Osteoblast (primary cell): ENCODE measurements at regions not wholly inside any gene's neighbourhood (a gene's known extent, or its start where the extent isn't known, plus 50 kb on each side); places are given as distances from the start of the nearest gene placed in this dataset.
A peak's percentile ranks its signal among the peaks of the same experiment; 100 is the strongest.

Experiments used
- DNase-seq: peaks from one replicate; pipeline ENCODE4 v3.0.0; 2011; ENCODE audit warnings: low spot score, mixed read lengths; ENCODE audit not compliant: insufficient read length; ENCODE audit errors: missing footprints
- H2AFZ ChIP-seq: 2 replicates; pipeline ENCODE4 v1.6.0; 2011; ENCODE audit warnings: mild to moderate bottlenecking, low read length
- H3K27ac ChIP-seq: 2 replicates; pipeline ENCODE4 v1.5.1; 2011; ENCODE audit warnings: mild to moderate bottlenecking, low read depth, low read length, moderate library complexity
- H3K27me3 ChIP-seq: 2 replicates; pipeline ENCODE4 v1.6.0; 2012; ENCODE audit warnings: mild to moderate bottlenecking, control low read depth, inconsistent platforms, low read length, moderate library complexity; ENCODE audit not compliant: insufficient read depth
- H3K36me3 ChIP-seq: 2 replicates; pipeline ENCODE4 v1.5.1; 2011; ENCODE audit warnings: mild to moderate bottlenecking, low read length, control low read depth, moderate library complexity; ENCODE audit not compliant: insufficient read depth
- H3K4me1 ChIP-seq: 2 replicates; pipeline ENCODE4 v1.5.1; 2011; ENCODE audit warnings: mild to moderate bottlenecking, low read length, control low read depth, moderate library complexity; ENCODE audit not compliant: insufficient read depth
- H3K4me2 ChIP-seq: 2 replicates; pipeline ENCODE4 v1.6.0; 2011; ENCODE audit warnings: mild to moderate bottlenecking, low read length; ENCODE audit not compliant: insufficient read depth
- H3K4me3 ChIP-seq: fragments of 200-600 bp; sonication (generic); 3 replicates; pipeline ENCODE4 v1.5.1; 2012; ENCODE audit warnings: mild to moderate bottlenecking, low read length, inconsistent platforms; ENCODE audit not compliant: insufficient read depth
- H3K79me2 ChIP-seq: 2 replicates; pipeline ENCODE4 v1.6.0; 2012; ENCODE audit warnings: mild to moderate bottlenecking, low read length, control low read depth, inconsistent platforms; ENCODE audit not compliant: insufficient read depth
- H3K9me3 ChIP-seq: 2 replicates; pipeline ENCODE4 v1.5.1; 2011; ENCODE audit warnings: low read depth, low read length, control low read depth
- H4K20me1 ChIP-seq: 2 replicates; pipeline ENCODE4 v1.6.0; 2012; ENCODE audit warnings: mild to moderate bottlenecking, low read length, control low read depth; ENCODE audit not compliant: insufficient read depth
- CTCF ChIP-seq: IDR thresholded peaks from 2 replicates; pipeline ENCODE4 v1.5.1; 2011; ENCODE audit warnings: mild to moderate bottlenecking, low read depth, low read length, moderate library complexity; ENCODE audit errors: extremely low read depth

DNA sequence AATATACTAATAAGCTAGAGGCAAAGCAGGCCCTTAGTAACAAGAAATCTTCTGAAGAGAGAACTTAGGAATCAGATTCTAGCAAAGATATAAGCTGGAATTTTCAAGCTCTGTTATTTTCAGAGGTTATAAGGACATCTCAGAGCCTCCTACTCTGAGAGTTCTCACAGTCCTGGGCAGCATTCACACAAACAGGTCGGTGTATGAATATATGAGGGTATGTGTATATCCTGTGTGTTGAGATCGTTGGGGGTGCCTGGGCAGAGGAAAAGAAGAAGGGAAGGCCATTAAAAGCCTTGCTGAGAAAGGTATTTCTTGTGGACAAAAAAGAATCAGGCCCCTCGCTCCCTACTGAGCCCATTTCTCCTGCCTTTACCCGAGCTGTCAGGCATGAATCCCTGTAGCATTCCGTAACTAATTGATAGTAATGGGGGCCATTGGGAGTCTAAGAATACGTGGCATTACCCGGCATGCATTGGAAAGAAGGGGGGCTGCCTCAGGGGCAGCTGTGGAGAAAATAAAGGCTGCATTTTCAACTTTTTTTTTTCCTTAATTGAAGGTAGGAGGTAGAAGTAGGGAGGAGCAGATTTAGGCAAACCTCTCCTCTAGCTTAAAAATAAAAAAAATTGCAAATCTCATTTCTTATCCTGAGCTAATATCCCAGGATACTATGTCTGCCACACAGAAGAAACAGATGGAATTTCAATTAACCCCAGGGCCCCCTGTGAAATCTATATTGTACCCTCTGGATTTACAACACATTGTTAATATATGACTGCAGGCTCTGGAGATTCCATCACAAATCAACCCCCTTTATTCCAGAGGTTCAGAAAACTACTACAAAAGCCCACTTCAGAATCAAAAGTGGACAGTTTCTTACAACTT, 103.8 kb downstream of the GTPBP8 start:
- Histone ChIP-seq H3K9me3 (peaks cover under 1% of the 10 kb centered on the region), H3K4me1 (peaks cover 27% of the 10 kb centered on the region), H2AFZ (no peak overlapping the region), H3K4me3 (no peak overlapping the region), H3K27ac (no peak overlapping the region), H3K79me2 (no peaks in the 10 kb centered on the region), H3K27me3 (peaks cover 11% of the 10 kb centered on the region), H3K4me2 (no peak overlapping the region), H4K20me1 (no peaks in the 10 kb centered on the region), H3K36me3 (no peaks in the 10 kb centered on the region)
- TF ChIP-seq CTCF: no peak
- DNase-seq: no peak

DNA sequence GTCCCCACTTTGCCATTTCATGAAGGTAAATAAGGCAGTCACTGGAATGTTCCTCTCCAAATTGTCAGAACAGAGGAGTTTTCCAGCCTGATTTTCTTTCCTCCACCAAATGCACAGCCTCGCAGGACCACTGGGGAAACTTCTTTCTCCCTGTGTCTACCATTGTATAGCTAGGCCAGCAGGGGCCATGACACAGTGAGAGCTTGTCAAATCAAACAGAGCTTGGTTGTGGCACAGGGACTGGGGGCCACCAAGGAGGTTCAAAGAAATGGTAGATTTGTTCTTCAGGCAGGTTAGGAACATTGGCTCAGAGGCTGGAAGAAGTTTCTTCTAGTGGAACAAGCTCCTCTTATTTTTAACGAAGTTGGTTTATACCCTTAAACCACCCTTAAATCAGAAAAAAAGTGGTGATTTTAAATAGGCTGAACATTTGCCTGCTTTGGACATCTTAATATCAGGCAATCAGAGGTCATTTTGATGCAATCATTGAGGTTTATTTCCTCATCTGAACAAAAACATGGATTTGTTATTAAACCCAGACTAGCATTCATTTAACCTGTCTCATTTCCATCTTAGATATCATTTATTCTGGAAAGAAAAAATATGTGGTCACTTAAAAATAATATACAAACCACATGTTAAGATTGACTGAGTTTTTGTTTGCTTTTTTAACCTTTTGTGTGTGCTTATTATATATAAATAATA, 105.6 kb downstream of the GTPBP8 start:
- no peak overlapping the region for H3K4me2 ChIP-seq
- no peaks in the 10 kb centered on the region for H3K36me3 ChIP-seq
- H4K20me1 ChIP-seq: no peaks in the 10 kb centered on the region
- H3K4me1 ChIP-seq: peaks cover 27% of the 10 kb centered on the region
- H3K4me3 ChIP-seq: no peak overlapping the region
- no peak for TF ChIP-seq CTCF
- no peak overlapping the region for H2AFZ ChIP-seq
- no peaks in the 10 kb centered on the region for H3K27me3 ChIP-seq
- DNase-seq: no peak
- H3K27ac ChIP-seq: no peak overlapping the region
- peaks cover 2% of the 10 kb centered on the region for H3K9me3 ChIP-seq
- H3K79me2 ChIP-seq: no peaks in the 10 kb centered on the region

DNA sequence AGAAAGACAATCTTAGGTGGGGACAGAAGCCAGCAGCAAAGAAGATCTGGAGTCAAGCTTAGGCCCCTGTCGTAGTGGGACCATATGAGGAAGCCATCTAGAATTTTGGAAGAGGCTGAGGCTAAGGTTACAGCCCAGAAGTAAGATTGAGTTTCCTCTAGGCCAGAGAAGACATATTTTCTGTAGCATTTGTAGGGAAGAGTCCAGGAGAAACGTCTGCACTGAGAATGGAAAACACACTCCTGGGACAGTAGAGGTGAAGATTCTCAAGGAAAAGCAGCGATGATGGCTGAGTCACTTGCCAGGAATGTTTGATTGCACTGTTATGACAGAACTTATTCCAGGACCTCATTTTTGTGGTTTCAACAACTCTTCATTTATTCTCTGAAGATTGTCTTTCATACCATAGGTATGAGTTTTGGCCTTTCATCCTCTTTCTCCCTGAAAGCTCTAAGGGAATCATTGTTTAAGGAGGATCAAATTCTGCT, 107.2 kb downstream of the GTPBP8 start:
- H4K20me1 ChIP-seq: no peaks in the 10 kb centered on the region
- H3K79me2 ChIP-seq: no peaks in the 10 kb centered on the region
- no peak for TF ChIP-seq CTCF
- H3K4me2 ChIP-seq: peak overlapping the region; percentile 8
- H3K9me3 ChIP-seq: peaks cover 2% of the 10 kb centered on the region
- H3K4me1 ChIP-seq: peaks cover 27% of the 10 kb centered on the region
- H2AFZ ChIP-seq: no peak overlapping the region
- no peaks in the 10 kb centered on the region for H3K36me3 ChIP-seq
- peaks cover 4% of the 10 kb centered on the region for H3K27me3 ChIP-seq
- H3K27ac ChIP-seq: no peak overlapping the region
- DNase-seq: no peak
- no peak overlapping the region for H3K4me3 ChIP-seq

DNA sequence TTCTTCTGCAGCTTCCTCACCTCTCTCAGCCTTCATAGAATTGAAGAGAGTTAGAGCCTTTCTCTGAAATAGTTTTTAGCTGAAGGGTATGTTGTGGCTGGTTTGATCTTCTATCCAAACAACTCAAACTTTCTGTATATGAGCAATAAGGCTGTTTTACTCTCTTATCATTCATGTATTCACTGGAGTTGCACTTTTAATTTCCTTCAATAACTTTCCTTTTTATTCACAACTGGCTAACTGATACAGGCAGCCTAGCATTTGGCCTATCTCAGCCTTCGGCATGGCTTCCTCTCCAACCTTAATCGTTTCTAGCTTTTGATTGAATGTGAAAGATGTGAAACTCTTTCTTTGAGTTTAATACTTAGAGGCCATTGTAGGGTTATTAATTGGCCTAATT, 109.3 kb downstream of the GTPBP8 start:
- TF ChIP-seq CTCF: no peak
- Histone ChIP-seq H2AFZ (no peak overlapping the region), H3K4me2 (no peak overlapping the region), H3K27ac (no peak overlapping the region), H3K4me1 (peaks cover 27% of the 10 kb centered on the region), H3K79me2 (no peaks in the 10 kb centered on the region), H3K36me3 (no peaks in the 10 kb centered on the region), H4K20me1 (no peaks in the 10 kb centered on the region), H3K9me3 (peaks cover 2% of the 10 kb centered on the region), H3K27me3 (peaks cover 4% of the 10 kb centered on the region), H3K4me3 (no peak overlapping the region)
- no peak for DNase-seq
